ENCODE measurements at regions not wholly inside any gene's neighbourhood (a gene's known extent, or its start where the extent isn't known, plus 50 kb on each side); places are given as distances from the start of the nearest gene placed in this dataset.

DNA sequence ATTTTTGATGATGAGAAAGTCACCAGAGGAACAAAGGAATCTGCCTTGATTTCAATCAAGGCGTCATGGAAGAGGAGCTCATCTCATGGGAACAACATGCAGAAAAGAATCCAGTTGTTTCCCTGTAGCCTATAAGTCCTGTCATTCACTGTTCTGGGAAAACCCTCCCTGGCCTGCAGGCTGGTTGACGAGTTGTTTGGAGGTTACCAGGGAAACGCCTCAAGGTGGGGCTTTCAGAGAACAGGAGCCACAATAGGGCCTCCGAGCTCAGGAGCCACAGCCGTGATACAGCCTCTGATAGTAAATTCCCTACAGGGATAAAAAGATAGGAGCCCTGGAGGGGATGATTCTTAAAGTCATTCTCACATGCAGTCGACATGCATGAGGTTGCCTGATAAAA, 135.2 kb downstream of the PSMG1 start:
- TF ChIP-seq, protein P1, sequence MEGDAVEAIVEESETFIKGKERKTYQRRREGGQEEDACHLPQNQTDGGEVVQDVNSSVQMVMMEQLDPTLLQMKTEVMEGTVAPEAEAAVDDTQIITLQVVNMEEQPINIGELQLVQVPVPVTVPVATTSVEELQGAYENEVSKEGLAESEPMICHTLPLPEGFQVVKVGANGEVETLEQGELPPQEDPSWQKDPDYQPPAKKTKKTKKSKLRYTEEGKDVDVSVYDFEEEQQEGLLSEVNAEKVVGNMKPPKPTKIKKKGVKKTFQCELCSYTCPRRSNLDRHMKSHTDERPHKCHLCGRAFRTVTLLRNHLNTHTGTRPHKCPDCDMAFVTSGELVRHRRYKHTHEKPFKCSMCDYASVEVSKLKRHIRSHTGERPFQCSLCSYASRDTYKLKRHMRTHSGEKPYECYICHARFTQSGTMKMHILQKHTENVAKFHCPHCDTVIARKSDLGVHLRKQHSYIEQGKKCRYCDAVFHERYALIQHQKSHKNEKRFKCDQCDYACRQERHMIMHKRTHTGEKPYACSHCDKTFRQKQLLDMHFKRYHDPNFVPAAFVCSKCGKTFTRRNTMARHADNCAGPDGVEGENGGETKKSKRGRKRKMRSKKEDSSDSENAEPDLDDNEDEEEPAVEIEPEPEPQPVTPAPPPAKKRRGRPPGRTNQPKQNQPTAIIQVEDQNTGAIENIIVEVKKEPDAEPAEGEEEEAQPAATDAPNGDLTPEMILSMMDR (IDR thresholded peaks at IDR 0.05): no peak
- no peak for TF ChIP-seq TCF7L2 (IDR thresholded peaks at IDR 0.05; ENCODE audit: low read depth, low read length)
- no peak for TF ChIP-seq POLR2AphosphoS5 (IDR thresholded peaks at IDR 0.05; ENCODE audit: low read depth, low read length)
- TF ChIP-seq, protein P2, sequence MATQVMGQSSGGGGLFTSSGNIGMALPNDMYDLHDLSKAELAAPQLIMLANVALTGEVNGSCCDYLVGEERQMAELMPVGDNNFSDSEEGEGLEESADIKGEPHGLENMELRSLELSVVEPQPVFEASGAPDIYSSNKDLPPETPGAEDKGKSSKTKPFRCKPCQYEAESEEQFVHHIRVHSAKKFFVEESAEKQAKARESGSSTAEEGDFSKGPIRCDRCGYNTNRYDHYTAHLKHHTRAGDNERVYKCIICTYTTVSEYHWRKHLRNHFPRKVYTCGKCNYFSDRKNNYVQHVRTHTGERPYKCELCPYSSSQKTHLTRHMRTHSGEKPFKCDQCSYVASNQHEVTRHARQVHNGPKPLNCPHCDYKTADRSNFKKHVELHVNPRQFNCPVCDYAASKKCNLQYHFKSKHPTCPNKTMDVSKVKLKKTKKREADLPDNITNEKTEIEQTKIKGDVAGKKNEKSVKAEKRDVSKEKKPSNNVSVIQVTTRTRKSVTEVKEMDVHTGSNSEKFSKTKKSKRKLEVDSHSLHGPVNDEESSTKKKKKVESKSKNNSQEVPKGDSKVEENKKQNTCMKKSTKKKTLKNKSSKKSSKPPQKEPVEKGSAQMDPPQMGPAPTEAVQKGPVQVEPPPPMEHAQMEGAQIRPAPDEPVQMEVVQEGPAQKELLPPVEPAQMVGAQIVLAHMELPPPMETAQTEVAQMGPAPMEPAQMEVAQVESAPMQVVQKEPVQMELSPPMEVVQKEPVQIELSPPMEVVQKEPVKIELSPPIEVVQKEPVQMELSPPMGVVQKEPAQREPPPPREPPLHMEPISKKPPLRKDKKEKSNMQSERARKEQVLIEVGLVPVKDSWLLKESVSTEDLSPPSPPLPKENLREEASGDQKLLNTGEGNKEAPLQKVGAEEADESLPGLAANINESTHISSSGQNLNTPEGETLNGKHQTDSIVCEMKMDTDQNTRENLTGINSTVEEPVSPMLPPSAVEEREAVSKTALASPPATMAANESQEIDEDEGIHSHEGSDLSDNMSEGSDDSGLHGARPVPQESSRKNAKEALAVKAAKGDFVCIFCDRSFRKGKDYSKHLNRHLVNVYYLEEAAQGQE (IDR thresholded peaks at IDR 0.05; ENCODE audit: insufficient read depth in 1 of 2, low read depth in 2 of 2, low read length in 1 of 2): no peak
